ENCODE measurements at regions not wholly inside any gene's neighbourhood (a gene's known extent, or its start where the extent isn't known, plus 50 kb on each side); places are given as distances from the start of the nearest gene placed in this dataset.

GRCh38 chr5:23372177-23372576 lies 135.2 kb upstream of the PRDM9 start:
- FAIRE-seq: no peak
- H3K27me3 ChIP-seq (ENCODE audit: control insufficient read depth in 2 of 2, insufficient read depth in 2 of 2, low read length in 2 of 2): no peaks in the 10 kb centered on the region

GRCh38 chr5:23368393-23368792 lies 139.0 kb upstream of the PRDM9 start:
- Histone ChIP-seq H3K36me3 (ENCODE audit: control insufficient read depth in 2 of 2, extremely low read depth in 1 of 2, insufficient read depth in 2 of 2, low read length in 2 of 2) (no peaks in the 10 kb centered on the region), H3K27ac (ENCODE audit: insufficient read depth, low read depth, low read length) (no peak overlapping the region), H3K4me2 (ENCODE audit: insufficient read depth, low read length) (no peak overlapping the region), H3K4me1 (ENCODE audit: control insufficient read depth, extremely low read depth, insufficient read depth, low read length) (no peaks in the 10 kb centered on the region), H3K4me3 (replicated peaks in 1 of 3; ENCODE audit: insufficient read depth in 1 of 3, low read depth in 1 of 3, low read length in 3 of 3) (no peak overlapping the region), H3K9me3 (replicated peaks; ENCODE audit: control insufficient read depth, insufficient read depth, low read length) (no peaks in the 10 kb centered on the region), H3K79me2 (ENCODE audit: control insufficient read depth, insufficient read depth, low read length) (no peaks in the 10 kb centered on the region), H3K9me1 (replicated peaks; ENCODE audit: control insufficient read depth, extremely low read depth, insufficient read depth, low read length) (no peaks in the 10 kb centered on the region), H3K9ac (replicated peaks; ENCODE audit: extremely low read depth, insufficient read depth, low read length) (no peak overlapping the region), H2AFZ (ENCODE audit: low read depth, low read length) (no peak overlapping the region), H4K20me1 (replicated peaks; ENCODE audit: control insufficient read depth, extremely low read depth, insufficient read depth, low read length) (no peaks in the 10 kb centered on the region), H3K27me3 (ENCODE audit: control insufficient read depth in 2 of 2, insufficient read depth in 2 of 2, low read length in 2 of 2) (no peaks in the 10 kb centered on the region)
- FAIRE-seq (no peak), DNase-seq (ENCODE audit: low read depth, low spot score) (no peak)
- CTCF ChIA-PET: interaction anchor here (0.7 kb wide), 1 partner anchor 11 kb away, joined by 3 read pairs; no protein-coding TSS in a partner anchor
- dilution Hi-C loops (cut with MboI; ENCODE audit: extremely low pct_ligation_motif_present, low sequenced_read_pairs): no loop called here
- TF ChIP-seq GATA2 (IDR thresholded peaks at IDR 0.05; ENCODE audit: insufficient read depth, insufficient read length, low read depth, low read length) (no peak), POLR2AphosphoS5 (IDR thresholded peaks at IDR 0.05; ENCODE audit: insufficient read depth, low read depth, low read length) (no peak), EZH2 (IDR thresholded peaks at IDR 0.05; ENCODE audit: borderline replicate concordance, low read depth, low read length, severe bottlenecking) (no peak), CTCF (IDR thresholded peaks at IDR 0.05; ENCODE audit: extremely low read depth in 1 of 2, insufficient read depth in 1 of 2, low read depth in 1 of 2, low read length in 2 of 2) (no peak), POLR2A (IDR thresholded peaks at IDR 0.05; ENCODE audit: low read depth, low read length) (no peak), MYC (IDR thresholded peaks at IDR 0.05; ENCODE audit: low read depth, low read length) (no peak), FOS (IDR thresholded peaks at IDR 0.05; ENCODE audit: borderline replicate concordance, insufficient read depth, low read length) (no peak), MAX (IDR thresholded peaks at IDR 0.05; ENCODE audit: insufficient read depth, insufficient read length) (no peak), JUN (IDR thresholded peaks at IDR 0.05; ENCODE audit: borderline replicate concordance, insufficient read depth, insufficient read length, low read depth) (no peak)
- intact Hi-C loops (cut with micrococcal nuclease): no loop called here
- no TSS peak for BruUV-seq (replicated peaks)
- POLR2A ChIA-PET: no interaction called here

More at GRCh38 chr5:23372177-23372576, 135.2 kb upstream of the PRDM9 start:
- H3K4me3 ChIP-seq (replicated peaks in 1 of 3; ENCODE audit: insufficient read depth in 1 of 3, low read depth in 1 of 3, low read length in 3 of 3): no peak overlapping the region
- H3K27ac ChIP-seq (ENCODE audit: insufficient read depth, low read depth, low read length): no peak overlapping the region
- ChIA-PET POLR2A (no interaction called here), CTCF (no interaction called here)
- intact Hi-C loops (cut with micrococcal nuclease) (no loop called here), dilution Hi-C loops (cut with MboI; ENCODE audit: extremely low pct_ligation_motif_present, low sequenced_read_pairs) (no loop called here)
- no peaks in the 10 kb centered on the region for H3K9me3 ChIP-seq (replicated peaks; ENCODE audit: control insufficient read depth, insufficient read depth, low read length)
- H3K9ac ChIP-seq (replicated peaks; ENCODE audit: extremely low read depth, insufficient read depth, low read length): no peak overlapping the region
- H2AFZ ChIP-seq (ENCODE audit: low read depth, low read length): no peak overlapping the region
- no peaks in the 10 kb centered on the region for H4K20me1 ChIP-seq (replicated peaks; ENCODE audit: control insufficient read depth, extremely low read depth, insufficient read depth, low read length)
- BruUV-seq (replicated peaks): no TSS peak
- no peaks in the 10 kb centered on the region for H3K4me1 ChIP-seq (ENCODE audit: control insufficient read depth, extremely low read depth, insufficient read depth, low read length)
- no peaks in the 10 kb centered on the region for H3K79me2 ChIP-seq (ENCODE audit: control insufficient read depth, insufficient read depth, low read length)
- H3K36me3 ChIP-seq (ENCODE audit: control insufficient read depth in 2 of 2, extremely low read depth in 1 of 2, insufficient read depth in 2 of 2, low read length in 2 of 2): no peaks in the 10 kb centered on the region
- no peaks in the 10 kb centered on the region for H3K9me1 ChIP-seq (replicated peaks; ENCODE audit: control insufficient read depth, extremely low read depth, insufficient read depth, low read length)
- H3K4me2 ChIP-seq (ENCODE audit: insufficient read depth, low read length): no peak overlapping the region
- TF ChIP-seq POLR2AphosphoS5 (IDR thresholded peaks at IDR 0.05; ENCODE audit: insufficient read depth, low read depth, low read length) (no peak), GATA2 (IDR thresholded peaks at IDR 0.05; ENCODE audit: insufficient read depth, insufficient read length, low read depth, low read length) (no peak), POLR2A (IDR thresholded peaks at IDR 0.05; ENCODE audit: low read depth, low read length) (no peak)
- DNase-seq (ENCODE audit: low read depth, low spot score): no peak
